GM03348 (cell line): ENCODE measurements at regions not wholly inside any gene's neighbourhood (a gene's known extent, or its start where the extent isn't known, plus 50 kb on each side); places are given as distances from the start of the nearest gene placed in this dataset.
"Not testable (repeated sequence)": the region's sequence is repeated elsewhere in the genome, so short reads cannot be mapped to it uniquely, and the experiment has no call there.

Experiments used
- DNase-seq: peaks from one replicate; pipeline ENCODE4 v3.0.0; 2012; ENCODE audit warnings: low spot score

DNA sequence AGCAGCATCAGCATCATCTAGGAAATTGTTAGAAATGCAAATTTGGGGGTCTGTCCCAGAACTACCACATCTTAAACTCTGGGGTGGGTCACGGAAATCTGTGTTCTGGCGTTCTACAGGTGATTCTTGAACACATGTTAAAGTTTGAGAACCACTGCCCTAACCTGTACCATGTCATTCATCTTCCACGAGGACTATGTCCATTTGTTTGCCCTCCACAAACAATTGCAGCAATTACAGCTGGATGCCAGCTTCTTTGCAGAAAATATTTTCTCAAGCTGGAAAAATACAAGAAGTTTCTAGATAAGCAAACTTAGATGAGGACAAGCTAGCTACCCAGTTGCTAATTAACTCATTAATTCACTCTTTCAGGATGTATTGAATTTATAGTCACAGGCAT, 54.1 kb downstream of the MAFB start:
- DNase-seq = no peak

- DNase-seq = no peak
Measured at GRCh38 chr20:40633123-40633850, 55.7 kb downstream of the MAFB start.

GRCh38 chr20:40632346-40632976, 56.6 kb downstream of the MAFB start:
- no peak for DNase-seq

- no peak for DNase-seq
Measured at GRCh38 chr20:40631119-40631631, 57.9 kb downstream of the MAFB start.

DNA sequence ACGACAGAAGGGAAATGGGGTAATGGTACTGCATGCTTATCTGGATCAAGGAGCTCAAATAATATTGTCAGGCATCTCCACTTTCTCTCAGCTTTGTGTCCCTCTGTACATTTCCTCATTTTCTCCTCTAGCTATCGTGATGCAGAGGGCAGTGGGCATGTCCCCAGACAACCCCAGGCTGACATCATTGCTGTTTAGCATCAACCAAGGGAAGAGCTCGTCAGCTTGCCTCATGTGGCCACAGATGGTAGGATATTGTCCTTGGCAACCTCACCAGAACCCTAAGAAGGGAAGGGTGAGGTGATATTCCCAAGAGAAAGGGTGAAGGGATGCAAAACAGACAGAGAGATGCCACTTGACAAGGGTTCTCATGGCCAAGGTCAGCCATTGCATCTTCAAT, 58.3 kb downstream of the MAFB start:
- DNase-seq = no peak

DNA sequence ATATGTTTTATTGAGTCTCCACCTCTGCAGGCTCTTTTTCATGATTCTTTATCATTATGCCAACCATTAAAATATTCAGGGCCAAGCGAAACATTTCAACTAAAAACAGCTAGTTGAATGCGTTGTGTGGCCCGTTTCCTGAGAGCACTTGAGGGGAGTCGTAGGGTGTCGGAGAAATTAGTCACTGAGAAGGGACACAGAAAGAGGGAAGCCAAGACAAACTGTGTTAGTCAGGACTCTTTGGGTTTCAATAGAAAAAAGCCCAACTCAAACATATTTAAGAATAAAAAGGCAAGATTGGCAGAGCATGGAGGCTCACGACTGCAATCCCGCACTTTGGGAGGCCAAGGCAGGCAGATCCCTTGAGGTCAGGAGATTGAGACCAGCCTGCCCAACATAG, 58.9 kb downstream of the MAFB start:
- DNase-seq = no peak

DNA sequence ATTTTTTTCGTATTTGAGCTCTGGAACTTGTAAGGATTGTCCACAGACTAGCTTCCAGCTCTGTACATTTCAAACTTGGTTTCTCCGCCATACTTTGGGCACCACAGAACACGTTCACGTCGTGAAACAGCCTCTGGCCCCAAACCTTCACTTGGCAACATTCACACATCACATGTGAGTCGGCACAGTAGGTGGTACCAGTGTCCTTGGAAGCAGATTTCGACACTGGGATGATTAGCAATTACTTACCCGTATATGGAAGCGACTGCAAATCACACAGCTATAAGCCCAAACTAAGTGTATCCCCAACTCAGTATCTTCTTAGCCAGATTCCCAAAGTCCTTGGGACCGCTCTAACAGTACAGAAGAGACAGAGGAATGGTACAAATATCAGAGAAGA, 60.2 kb downstream of the MAFB start:
- DNase-seq = no peak

DNA sequence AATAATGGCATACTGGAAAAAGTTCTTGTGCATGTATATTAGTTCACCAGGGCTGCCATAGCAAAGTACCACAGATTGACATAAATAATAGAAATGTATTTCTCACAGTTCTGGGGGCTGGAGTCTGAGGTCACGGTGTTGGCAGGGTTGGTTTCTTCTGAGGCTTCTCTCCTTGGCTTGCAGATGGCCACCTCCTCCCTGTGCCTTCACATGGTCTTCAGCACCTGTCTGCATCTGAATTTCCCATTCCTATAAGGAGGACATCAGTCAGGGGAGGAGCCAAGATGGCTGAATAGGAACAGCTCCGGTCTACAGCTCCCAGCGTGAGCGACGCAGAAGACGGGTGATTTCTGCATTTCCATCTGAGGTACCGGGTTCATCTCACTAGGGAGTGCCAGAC, 70.0 kb downstream of the MAFB start:
- not testable (repeated sequence) for DNase-seq

GRCh38 chr20:40617594-40617993, 71.4 kb downstream of the MAFB start:
- no peak for DNase-seq

- DNase-seq = no peak
Measured at GRCh38 chr20:40612837-40613236, 76.2 kb downstream of the MAFB start.

GRCh38 chr20:40612247-40612646, 76.8 kb downstream of the MAFB start:
- no peak for DNase-seq

DNA sequence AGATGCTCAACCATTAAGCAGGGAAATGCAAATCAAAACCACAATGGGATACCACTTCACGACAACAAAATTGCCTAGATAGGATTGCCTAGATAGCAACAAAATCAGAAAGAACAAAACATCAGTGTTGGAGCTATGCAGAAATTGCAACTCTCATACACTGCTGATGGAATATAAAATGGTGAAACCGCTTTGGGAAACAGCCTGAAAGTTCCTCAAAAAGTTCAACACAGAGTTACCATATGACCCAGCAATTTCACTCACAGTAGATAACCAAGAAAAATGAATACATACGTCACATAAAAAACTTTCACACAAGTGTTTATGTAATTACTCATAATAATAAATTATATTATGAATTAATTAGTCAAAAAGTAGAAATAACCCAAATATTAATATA, 78.3 kb downstream of the MAFB start:
- DNase-seq = no peak

- DNase-seq = no peak
Measured at GRCh38 chr20:40607927-40608326, 81.1 kb downstream of the MAFB start.

GRCh38 chr20:40606660-40607059, 82.4 kb downstream of the MAFB start:
- DNase-seq = no peak

DNA sequence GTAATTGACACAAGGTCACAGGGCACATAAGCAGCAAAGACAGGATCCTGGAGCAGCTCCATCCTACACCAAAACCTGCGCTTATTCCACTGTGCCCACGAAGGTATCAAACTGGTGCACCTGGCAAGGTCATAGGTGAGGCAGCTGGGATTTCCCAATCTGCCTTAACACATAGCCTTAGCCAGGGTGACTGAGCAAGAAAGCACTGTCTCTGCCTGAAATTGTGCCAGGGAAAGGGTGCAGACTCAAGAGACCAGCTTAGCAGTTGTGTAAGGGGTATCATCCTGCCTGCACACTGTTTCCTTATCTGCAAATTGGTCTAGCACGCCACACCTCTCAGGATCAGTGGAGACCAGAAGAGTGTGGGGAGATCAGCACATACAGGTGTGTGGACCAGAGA, 82.8 kb downstream of the MAFB start:
- DNase-seq = no peak

- DNase-seq = no peak
Measured at GRCh38 chr20:40604416-40604815, 84.6 kb downstream of the MAFB start.

- DNase-seq = no peak
Measured at GRCh38 chr20:40603057-40603651, 85.9 kb downstream of the MAFB start.

GRCh38 chr20:40602381-40602780, 86.7 kb downstream of the MAFB start:
- DNase-seq = no peak

- no peak for DNase-seq
Measured at GRCh38 chr20:40600441-40601219, 88.4 kb downstream of the MAFB start.

DNA sequence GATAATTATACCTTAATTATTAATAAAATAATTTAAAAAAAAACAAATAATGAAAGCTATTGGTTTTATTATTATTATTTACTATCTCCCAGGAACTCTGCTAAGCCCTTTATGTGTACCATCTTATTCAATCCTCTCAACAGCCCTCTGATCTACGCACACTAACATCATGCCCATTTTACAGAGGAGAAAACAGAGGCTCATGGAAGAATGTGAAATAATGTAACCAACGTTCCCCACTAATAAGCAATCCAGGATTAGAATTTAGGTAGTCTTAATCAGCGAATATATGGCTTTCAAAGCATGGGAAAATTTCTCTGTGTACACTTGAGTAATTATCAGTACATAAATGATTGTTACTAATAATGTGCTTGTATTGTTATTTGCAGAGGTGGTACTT, 89.0 kb downstream of the MAFB start:
- no peak for DNase-seq

- no peak for DNase-seq
Measured at GRCh38 chr20:40592941-40593340, 96.1 kb downstream of the MAFB start.

DNA sequence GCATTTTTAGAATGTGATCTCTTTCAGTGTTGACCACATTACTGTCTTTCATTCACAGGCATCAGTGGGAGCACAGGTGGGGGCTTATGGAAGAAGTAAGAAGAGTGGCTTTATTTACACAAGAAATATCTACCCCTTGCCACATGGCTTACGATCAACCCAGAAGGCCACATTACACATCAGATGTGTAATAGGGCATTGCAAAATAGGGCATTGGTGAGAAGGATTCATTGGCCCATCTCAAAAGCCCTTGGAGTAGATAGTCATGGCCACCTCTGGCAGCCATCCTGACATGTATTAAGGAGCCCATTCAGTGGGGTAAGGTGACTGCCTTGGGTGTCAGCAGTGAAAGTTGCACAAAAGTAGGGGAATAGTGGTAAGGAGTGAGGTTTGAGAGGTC, 97.5 kb downstream of the MAFB start:
- DNase-seq = no peak

- no peak for DNase-seq
Measured at GRCh38 chr20:40591119-40591518, 97.9 kb downstream of the MAFB start.
